ENCODE measurements at regions not wholly inside any gene's neighbourhood (a gene's known extent, or its start where the extent isn't known, plus 50 kb on each side); places are given as distances from the start of the nearest gene placed in this dataset.

GRCh38 chr3:57009802-57010201, 50.7 kb upstream of the SPATA12 start:
- Mint-ChIP-seq H3K4me1 (no peaks in the 10 kb centered on the region), H3K4me3 (no peak overlapping the region), H3K27ac (no peak overlapping the region), H3K36me3 (ENCODE audit: low read depth) (no peaks in the 10 kb centered on the region), H3K9me3 (no peaks in the 10 kb centered on the region), H3K27me3 (peaks cover 18% of the 10 kb centered on the region)
- intact Hi-C loops (cut with micrococcal nuclease), result no loop called here
- DNase-seq (no peak), ATAC-seq (ENCODE audit: low read depth) (no peak)
- TF ChIP-seq CTCF (IDR thresholded peaks at IDR 0.05), result no peak
- CTCF ChIA-PET, result no interaction called here
- POLR2A ChIA-PET, result no interaction called here

DNA sequence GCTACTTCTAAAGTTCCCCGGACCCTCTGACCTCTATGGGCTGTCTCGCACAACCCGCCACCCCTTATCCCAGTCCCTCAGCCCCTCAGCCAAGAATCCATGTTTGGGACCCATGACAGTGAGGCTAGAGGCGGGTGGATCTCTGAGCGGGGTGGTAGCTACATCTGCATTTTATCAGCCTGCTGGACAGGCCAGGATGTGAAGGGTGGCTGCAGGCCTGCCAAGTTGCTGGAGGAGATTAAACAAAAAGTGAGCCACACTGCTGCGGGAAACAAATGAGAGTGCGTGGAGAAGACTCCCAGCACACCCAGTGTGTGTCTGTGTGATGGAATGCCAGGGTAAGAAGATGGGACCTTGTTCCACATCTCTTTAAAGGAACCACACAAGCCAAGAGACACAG, 51.1 kb upstream of the SPATA12 start:
- peaks cover 19% of the 10 kb centered on the region for H3K27me3 Mint-ChIP-seq
- ATAC-seq (ENCODE audit: low read depth) (no peak), DNase-seq (no peak)
- no peaks in the 10 kb centered on the region for H3K9me3 Mint-ChIP-seq
- no peaks in the 10 kb centered on the region for H3K4me1 Mint-ChIP-seq
- ChIA-PET CTCF (interaction anchor here (0.6 kb wide), 1 partner anchor 302 kb away, joined by 4 read pairs; no protein-coding TSS in a partner anchor), POLR2A (no interaction called here)
- intact Hi-C loops (cut with micrococcal nuclease), result no loop called here
- no peak for TF ChIP-seq CTCF (IDR thresholded peaks at IDR 0.05)
- H3K4me3 Mint-ChIP-seq, result no peak overlapping the region
- H3K36me3 Mint-ChIP-seq (ENCODE audit: low read depth), result no peaks in the 10 kb centered on the region
- H3K27ac Mint-ChIP-seq, result no peak overlapping the region

GRCh38 chr3:57007521-57008460, 52.7 kb upstream of the SPATA12 start:
- H3K4me1 Mint-ChIP-seq, result no peaks in the 10 kb centered on the region
- H3K27me3 Mint-ChIP-seq, result peaks cover 27% of the 10 kb centered on the region
- H3K4me3 Mint-ChIP-seq, result no peak overlapping the region
- no peaks in the 10 kb centered on the region for H3K36me3 Mint-ChIP-seq (ENCODE audit: low read depth)
- ChIA-PET POLR2A (interaction anchor here (0.6 kb wide), 2 partner anchors 148 to 294 kb away, joined by 3 to 4 read pairs; no protein-coding TSS in a partner anchor), CTCF (interaction anchor here (1.4 kb wide), 1 partner anchor 9 kb away, joined by 5 read pairs; no protein-coding TSS in a partner anchor)
- H3K27ac Mint-ChIP-seq, result no peak overlapping the region
- intact Hi-C loops (cut with micrococcal nuclease), result no loop called here
- no peak for TF ChIP-seq CTCF (IDR thresholded peaks at IDR 0.05)
- DNase-seq (no peak), ATAC-seq (ENCODE audit: low read depth) (no peak)
- H3K9me3 Mint-ChIP-seq, result no peaks in the 10 kb centered on the region

- no peak overlapping the region for H3K27ac Mint-ChIP-seq
- H3K4me3 Mint-ChIP-seq, result no peak overlapping the region
- POLR2A ChIA-PET, result no interaction called here
- peaks cover 27% of the 10 kb centered on the region for H3K27me3 Mint-ChIP-seq
- H3K36me3 Mint-ChIP-seq (ENCODE audit: low read depth), result no peaks in the 10 kb centered on the region
- no peak for TF ChIP-seq CTCF (IDR thresholded peaks at IDR 0.05)
- DNase-seq (no peak), ATAC-seq (ENCODE audit: low read depth) (no peak)
- no peaks in the 10 kb centered on the region for H3K4me1 Mint-ChIP-seq
- intact Hi-C loops (cut with micrococcal nuclease), result no loop called here
- no peaks in the 10 kb centered on the region for H3K9me3 Mint-ChIP-seq
- CTCF ChIA-PET, result interaction anchor here (1.4 to 2.5 kb wide), 2 partner anchors 8 to 11 kb away, joined by 5 to 15 read pairs; no protein-coding TSS in a partner anchor
Measured at GRCh38 chr3:57006949-57007419, 53.5 kb upstream of the SPATA12 start.

DNA sequence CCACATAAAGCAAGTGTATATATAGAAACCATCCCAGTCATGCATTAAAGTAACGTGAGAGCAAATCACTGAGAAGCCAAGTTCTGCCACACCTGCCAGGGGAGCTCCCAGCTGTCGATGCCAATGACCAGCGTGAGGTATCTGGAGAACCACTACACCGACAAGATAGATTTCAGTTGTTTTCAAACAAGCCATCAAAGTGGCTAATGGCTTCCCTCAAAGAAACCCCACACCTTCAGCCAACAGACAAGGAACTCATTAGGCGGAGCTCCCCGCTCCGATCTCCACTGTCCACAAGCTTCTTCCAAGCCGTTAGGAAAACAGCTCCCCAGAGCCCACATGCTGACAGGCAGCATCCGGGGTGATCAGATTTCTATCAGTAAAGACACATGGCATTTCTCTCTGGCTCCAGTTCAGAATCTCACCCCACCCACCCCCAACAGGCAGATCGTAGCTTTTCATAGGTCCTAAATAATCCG, 54.2 kb upstream of the SPATA12 start:
- Mint-ChIP-seq H3K27me3 (peaks cover 27% of the 10 kb centered on the region), H3K36me3 (ENCODE audit: low read depth) (no peaks in the 10 kb centered on the region), H3K27ac (no peak overlapping the region), H3K9me3 (no peaks in the 10 kb centered on the region), H3K4me3 (no peak overlapping the region), H3K4me1 (no peaks in the 10 kb centered on the region)
- DNase-seq (no peak), ATAC-seq (ENCODE audit: low read depth) (no peak)
- ChIA-PET CTCF (interaction anchor here (2.5 kb wide), 1 partner anchor 10 kb away, joined by 15 read pairs; no protein-coding TSS in a partner anchor), POLR2A (no interaction called here)
- no peak for TF ChIP-seq CTCF (IDR thresholded peaks at IDR 0.05)
- intact Hi-C loops (cut with micrococcal nuclease), result no loop called here
